ENCODE measurements at regions not wholly inside any gene's neighbourhood (a gene's known extent, or its start where the extent isn't known, plus 50 kb on each side); places are given as distances from the start of the nearest gene placed in this dataset.

DNA sequence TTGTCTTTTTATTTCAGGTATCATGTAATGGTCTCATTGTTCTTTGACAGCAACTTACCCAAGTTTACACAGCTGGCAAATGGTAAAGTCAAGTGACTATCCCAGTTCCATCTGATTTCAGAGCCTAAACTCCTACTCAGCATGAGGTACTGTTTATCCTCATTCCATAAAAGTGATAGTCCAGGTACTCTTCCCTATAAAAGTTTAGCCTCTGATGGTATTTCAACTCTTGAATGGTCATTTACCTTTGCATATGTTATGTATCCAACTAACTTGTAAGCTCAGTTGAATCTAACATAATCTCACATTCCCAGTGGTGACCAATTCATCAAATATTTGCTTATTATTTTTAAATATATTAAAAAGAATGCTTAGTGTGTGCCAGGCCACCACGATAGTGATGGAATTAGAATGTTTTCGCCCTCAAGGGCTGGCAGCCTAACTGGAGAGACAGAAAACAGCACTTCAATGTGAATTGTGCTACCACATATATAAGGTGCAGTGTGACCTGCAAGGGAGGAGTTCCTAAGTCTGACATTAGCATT, 307.1 kb downstream of the CTH start:
- Histone ChIP-seq H2AFZ (ENCODE audit: low read length) (no peak overlapping the region), H3K27me3 (ENCODE audit: control insufficient read depth in 1 of 2, insufficient read depth in 2 of 2, low read length in 2 of 2) (no peaks in the 10 kb centered on the region; a peak in 1 of 5 replicates), H3K27ac (ENCODE audit: extremely low read length, insufficient read depth, low read length) (no peak overlapping the region), H3K36me3 (replicated peaks in 1 of 2; ENCODE audit: control insufficient read depth in 1 of 2, insufficient read depth in 2 of 2, low read length in 2 of 2) (no peaks in the 10 kb centered on the region), H3K79me2 (ENCODE audit: insufficient read depth, low read length) (no peaks in the 10 kb centered on the region), H4K20me1 (ENCODE audit: insufficient read depth, low read length) (no peaks in the 10 kb centered on the region), H3K9me3 (ENCODE audit: low read length) (no peaks in the 10 kb centered on the region), H3K4me1 (ENCODE audit: insufficient read depth, low read length) (no peaks in the 10 kb centered on the region), H3K4me2 (ENCODE audit: low read depth, low read length) (no peak overlapping the region), H3K4me3 (replicated peaks in 1 of 3; ENCODE audit: insufficient read depth in 1 of 3, low read depth in 2 of 3, low read length in 3 of 3) (no peak overlapping the region), H3K9ac (ENCODE audit: insufficient read depth, low read depth, low read length) (no peak overlapping the region)
- TF ChIP-seq ZNF567 (CRISPR knock-in tag; IDR thresholded peaks at IDR 0.05; ENCODE audit: borderline replicate concordance) = no peak
- TF ChIP-seq ZNF382 (CRISPR knock-in tag; IDR thresholded peaks at IDR 0.05; ENCODE audit: borderline replicate concordance) = no peak
- no peak for TF ChIP-seq ZNF761 (CRISPR knock-in tag; conservative IDR thresholded peaks at IDR 0.05)
- no peak for TF ChIP-seq ZNF264 (CRISPR knock-in tag; IDR thresholded peaks at IDR 0.05)
- TF ChIP-seq, protein P1, sequence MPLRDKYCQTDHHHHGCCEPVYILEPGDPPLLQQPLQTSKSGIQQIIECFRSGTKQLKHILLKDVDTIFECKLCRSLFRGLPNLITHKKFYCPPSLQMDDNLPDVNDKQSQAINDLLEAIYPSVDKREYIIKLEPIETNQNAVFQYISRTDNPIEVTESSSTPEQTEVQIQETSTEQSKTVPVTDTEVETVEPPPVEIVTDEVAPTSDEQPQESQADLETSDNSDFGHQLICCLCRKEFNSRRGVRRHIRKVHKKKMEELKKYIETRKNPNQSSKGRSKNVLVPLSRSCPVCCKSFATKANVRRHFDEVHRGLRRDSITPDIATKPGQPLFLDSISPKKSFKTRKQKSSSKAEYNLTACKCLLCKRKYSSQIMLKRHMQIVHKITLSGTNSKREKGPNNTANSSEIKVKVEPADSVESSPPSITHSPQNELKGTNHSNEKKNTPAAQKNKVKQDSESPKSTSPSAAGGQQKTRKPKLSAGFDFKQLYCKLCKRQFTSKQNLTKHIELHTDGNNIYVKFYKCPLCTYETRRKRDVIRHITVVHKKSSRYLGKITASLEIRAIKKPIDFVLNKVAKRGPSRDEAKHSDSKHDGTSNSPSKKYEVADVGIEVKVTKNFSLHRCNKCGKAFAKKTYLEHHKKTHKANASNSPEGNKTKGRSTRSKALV (CRISPR knock-in tag; IDR thresholded peaks at IDR 0.05) = no peak
- TF ChIP-seq FOXA3 (CRISPR knock-in tag; IDR thresholded peaks at IDR 0.05) = no peak
- no peak for TF ChIP-seq POLR2AphosphoS5 (IDR thresholded peaks at IDR 0.05; ENCODE audit: low read depth, low read length)
- TF ChIP-seq, protein P2, sequence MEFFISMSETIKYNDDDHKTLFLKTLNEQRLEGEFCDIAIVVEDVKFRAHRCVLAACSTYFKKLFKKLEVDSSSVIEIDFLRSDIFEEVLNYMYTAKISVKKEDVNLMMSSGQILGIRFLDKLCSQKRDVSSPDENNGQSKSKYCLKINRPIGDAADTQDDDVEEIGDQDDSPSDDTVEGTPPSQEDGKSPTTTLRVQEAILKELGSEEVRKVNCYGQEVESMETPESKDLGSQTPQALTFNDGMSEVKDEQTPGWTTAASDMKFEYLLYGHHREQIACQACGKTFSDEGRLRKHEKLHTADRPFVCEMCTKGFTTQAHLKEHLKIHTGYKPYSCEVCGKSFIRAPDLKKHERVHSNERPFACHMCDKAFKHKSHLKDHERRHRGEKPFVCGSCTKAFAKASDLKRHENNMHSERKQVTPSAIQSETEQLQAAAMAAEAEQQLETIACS (CRISPR knock-in tag; IDR thresholded peaks at IDR 0.05) = no peak
- no peak for TF ChIP-seq SMYD3 (CRISPR knock-in tag; IDR thresholded peaks at IDR 0.05)
- TF ChIP-seq ATAD3A (CRISPR knock-in tag; IDR thresholded peaks at IDR 0.05) = no peak
- no peak for TF ChIP-seq ZFP1 (CRISPR knock-in tag; IDR thresholded peaks at IDR 0.05)
- no peak for TF ChIP-seq NR2F2 (IDR thresholded peaks at IDR 0.05; ENCODE audit: borderline replicate concordance, low read depth)
- ATAC-seq (no peak), FAIRE-seq (no peak), DNase-seq (ENCODE audit: low spot score) (no peak)
- ChIA-PET CTCF (ENCODE audit: low intra/inter-chr PET ratio, low total read pairs) (no interaction called here), POLR2A (no interaction called here)
- WGBS (ENCODE audit: low lambda C conversion rate) = 0% methylated on average over 2 of the region's 2 CpGs
- in situ Hi-C loops (cut with HindIII; ENCODE audit: extremely low pct_ligation_motif_present, low pct_unique_long_range_greater_than_20kb) (no loop called here), intact Hi-C loops (cut with micrococcal nuclease; ENCODE audit: unreplicated experiment) (no loop called here)
- BruUV-seq (replicated peaks) = no TSS peak
